H9 (cell line): ENCODE measurements at regions not wholly inside any gene's neighbourhood (a gene's known extent, or its start where the extent isn't known, plus 50 kb on each side); places are given as distances from the start of the nearest gene placed in this dataset.
"Not testable (repeated sequence)": the region's sequence is repeated elsewhere in the genome, so short reads cannot be mapped to it uniquely, and the experiment has no call there.

Experiments
- DNase-seq: peaks from one replicate; pipeline ENCODE4 v3.0.0-alpha.2; 2017
- H2AFZ ChIP-seq: one replicate; pipeline ENCODE4 v1.6.1; 2013; ENCODE audit warnings: mild to moderate bottlenecking, low read length, control low read depth, moderate library complexity
- H2AK5ac ChIP-seq: 2 replicates; pipeline ENCODE4 v1.6.1; 2013; ENCODE audit warnings: low read length, control low read depth, mixed read lengths; ENCODE audit not compliant: insufficient read length
- H2BK120ac ChIP-seq: one replicate; pipeline ENCODE4 v1.6.1; 2013; ENCODE audit warnings: low read depth, mild to moderate bottlenecking, low read length, control low read depth, inconsistent platforms; ENCODE audit not compliant: poor library complexity, severe bottlenecking
- H2BK12ac ChIP-seq: 2 replicates; pipeline ENCODE4 v1.6.1; 2013; ENCODE audit warnings: low read length, control low read depth, mixed read lengths, low read depth; ENCODE audit not compliant: insufficient read length
- H2BK15ac ChIP-seq: 2 replicates; pipeline ENCODE4 v1.6.1; 2013; ENCODE audit warnings: low read depth, low read length, control low read depth
- H2BK20ac ChIP-seq: one replicate; pipeline ENCODE4 v1.6.1; 2013; ENCODE audit warnings: low read depth, mild to moderate bottlenecking, low read length, control low read depth, inconsistent platforms; ENCODE audit not compliant: poor library complexity, severe bottlenecking
- H2BK5ac ChIP-seq: 2 replicates; pipeline ENCODE4 v1.6.1; 2013; ENCODE audit warnings: low read length, control low read depth, mixed read lengths; ENCODE audit not compliant: insufficient read length
- H3K14ac ChIP-seq: 2 replicates; pipeline ENCODE4 v1.6.1; 2013; ENCODE audit warnings: low read length, control low read depth; ENCODE audit not compliant: insufficient read depth
- H3K18ac ChIP-seq: 2 replicates; pipeline ENCODE4 v1.6.1; 2013; ENCODE audit warnings: low read depth, mild to moderate bottlenecking, mixed read lengths, low read length, control low read depth; ENCODE audit not compliant: insufficient read length
- H3K23ac ChIP-seq: 2 replicates; pipeline ENCODE4 v1.6.1; 2013; ENCODE audit warnings: low read length, control low read depth, mixed read lengths, low read depth; ENCODE audit not compliant: insufficient read length
- H3K23me2 ChIP-seq: 2 replicates; pipeline ENCODE4 v1.6.1; 2013; ENCODE audit warnings: low read depth, mild to moderate bottlenecking, mixed read lengths, low read length, control low read depth; ENCODE audit not compliant: insufficient read length, poor library complexity, severe bottlenecking
- H3K27ac ChIP-seq: 2 replicates; pipeline ENCODE4 v1.5.1; 2013; ENCODE audit warnings: low read length, control low read depth, mixed read lengths, low read depth; ENCODE audit not compliant: insufficient read length
- H3K27me3 ChIP-seq: 2 replicates; pipeline ENCODE4 v1.6.1; 2013; ENCODE audit warnings: low read length, control low read depth, inconsistent platforms; ENCODE audit not compliant: insufficient read depth
- H3K4ac ChIP-seq: 2 replicates; pipeline ENCODE4 v1.6.1; 2013; ENCODE audit warnings: low read depth, mild to moderate bottlenecking, control low read depth, inconsistent platforms, low read length, moderate library complexity
- H3K4me1 ChIP-seq: 2 replicates; pipeline ENCODE4 v1.6.1; 2013; ENCODE audit warnings: low read length, control low read depth, inconsistent platforms; ENCODE audit not compliant: insufficient read depth
- H3K4me2 ChIP-seq: 2 replicates; pipeline ENCODE4 v1.6.1; 2013; ENCODE audit warnings: low read length, control low read depth, mixed read lengths; ENCODE audit not compliant: insufficient read length, insufficient read depth
- H3K56ac ChIP-seq: 2 replicates; pipeline ENCODE4 v1.6.1; 2013; ENCODE audit warnings: low read depth, mild to moderate bottlenecking, mixed read lengths, low read length, control low read depth; ENCODE audit not compliant: insufficient read length
- H3K79me1 ChIP-seq: 2 replicates; pipeline ENCODE4 v1.6.1; 2013; ENCODE audit warnings: low read depth, mild to moderate bottlenecking, moderate library complexity, low read length, control low read depth, inconsistent platforms; ENCODE audit not compliant: insufficient read depth, poor library complexity, severe bottlenecking
- H3K79me2 ChIP-seq: 2 replicates; pipeline ENCODE4 v1.6.1; 2013; ENCODE audit warnings: low read length, control low read depth, inconsistent platforms; ENCODE audit not compliant: insufficient read depth
- H3K9ac ChIP-seq: 2 replicates; pipeline ENCODE4 v1.6.1; 2013; ENCODE audit warnings: low read length, control low read depth, mixed read lengths; ENCODE audit not compliant: insufficient read length; ENCODE audit errors: extremely low read depth
- H3K9me3 ChIP-seq: one replicate; pipeline ENCODE4 v1.6.1; 2013; ENCODE audit warnings: low read depth, low read length, inconsistent platforms; ENCODE audit not compliant: control insufficient read depth
- H3T11ph ChIP-seq: one replicate; pipeline ENCODE4 v1.6.1; 2013; ENCODE audit warnings: mild to moderate bottlenecking, low read length, control low read depth, inconsistent platforms
- H4K20me1 ChIP-seq: one replicate; pipeline ENCODE4 v1.6.1; 2013; ENCODE audit not compliant: control insufficient read depth, insufficient read length, insufficient read depth
- H4K5ac ChIP-seq: 2 replicates; pipeline ENCODE4 v1.6.1; 2013; ENCODE audit warnings: low read depth, mild to moderate bottlenecking, mixed read lengths, low read length, control low read depth; ENCODE audit not compliant: insufficient read length
- H4K8ac ChIP-seq: replicated peaks from 2 replicates; pipeline ENCODE4 v1.6.1; 2013; ENCODE audit warnings: low read length, control low read depth, mixed read lengths, low read depth; ENCODE audit not compliant: insufficient read length
- H4K91ac ChIP-seq: 2 replicates; pipeline ENCODE4 v1.6.1; 2013; ENCODE audit warnings: low read depth, mild to moderate bottlenecking, moderate library complexity, mixed read lengths, low read length, control low read depth; ENCODE audit not compliant: insufficient read length
- H3K27ac Mint-ChIP-seq, 3 experiments: 2 replicates in 2 of 3; 3 replicates in 1 of 3; pipeline ENCODE4 v1.8.0; 2020 to 2021; ENCODE audit warnings: mixed read lengths in 3 of 3, mild to moderate bottlenecking in 1 of 3, moderate library complexity in 1 of 3
- H3K27me3 Mint-ChIP-seq: 2 replicates; pipeline ENCODE4 v1.8.0; 2021; ENCODE audit warnings: low read depth, mild to moderate bottlenecking, moderate library complexity, mixed read lengths
- H3K36me3 Mint-ChIP-seq, 3 experiments: 2 replicates in 2 of 3; 3 replicates in 1 of 3; pipeline ENCODE4 v1.8.0; 2020 to 2021; ENCODE audit warnings: low read depth in 3 of 3, mixed read lengths in 3 of 3; ENCODE audit not compliant: insufficient read depth in 1 of 3
- H3K4me1 Mint-ChIP-seq, 2 experiments: 2 replicates each; pipeline ENCODE4 v1.8.0; 2020; ENCODE audit warnings: mixed read lengths in 2 of 2
- H3K4me3 Mint-ChIP-seq, 2 experiments: 2 replicates in 1 of 2; 3 replicates in 1 of 2; pipeline ENCODE4 v1.8.0; 2020 to 2021; ENCODE audit warnings: mild to moderate bottlenecking in 2 of 2, mixed read lengths in 2 of 2, moderate library complexity in 1 of 2
- H3K9me3 Mint-ChIP-seq, 2 experiments: 2 replicates in 1 of 2; 3 replicates in 1 of 2; pipeline ENCODE4 v1.8.0; 2020; ENCODE audit warnings: mild to moderate bottlenecking in 2 of 2, mixed read lengths in 2 of 2, moderate library complexity in 1 of 2
- WGBS: extraction: QIAGEN DNeasy Blood & Tissue Kit; methylation state at CpG from one replicate; pipeline ENCODE4 v1.1.7; 2013; ENCODE audit warnings: missing lambda C conversion rate, low lambda C conversion rate, mixed read lengths; ENCODE audit not compliant: insufficient read length; ENCODE audit errors: extremely low coverage; 5-methylcytosine and 5-hydroxymethylcytosine counted together

DNA sequence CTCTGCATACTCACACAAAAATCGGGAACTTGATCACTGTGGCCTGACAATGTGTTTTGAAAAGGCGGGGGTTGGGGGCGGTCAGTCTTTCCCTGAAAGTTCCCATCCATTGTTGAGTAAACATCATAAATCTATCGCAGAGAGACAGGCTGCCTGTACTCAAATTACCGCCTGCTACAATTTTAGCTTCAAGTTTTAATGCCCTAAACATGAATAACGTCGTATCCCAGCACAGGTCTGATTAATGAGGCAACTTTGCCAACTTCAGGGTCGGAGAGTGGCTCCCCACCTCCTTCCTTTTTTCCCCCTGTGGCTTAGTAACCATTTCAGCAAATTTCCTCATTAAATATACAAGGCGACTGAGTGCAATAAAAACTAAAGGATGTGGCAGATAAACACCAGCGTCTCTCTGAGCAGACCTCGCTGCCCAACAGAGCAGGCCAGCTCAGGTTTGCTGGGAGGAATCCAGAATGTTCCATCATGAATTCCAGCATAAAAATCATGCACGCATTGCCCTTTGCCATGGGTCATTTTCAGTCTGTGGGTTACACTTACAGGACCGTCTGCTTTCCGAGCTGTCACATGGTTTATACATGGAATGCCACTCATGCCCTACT is 213.5 kb upstream of the PLGLB2 start:
- no CpG with 5 or more reads among the region's 14 CpGs for WGBS
- H4K5ac ChIP-seq, H3K27ac Mint-ChIP-seq: not testable (repeated sequence)

GRCh38 chr2:87536427-87536826 is 211.5 kb upstream of the PLGLB2 start:
- not testable (repeated sequence) for H3K79me2 ChIP-seq, H3K79me1 ChIP-seq, H3K14ac ChIP-seq, H2AFZ ChIP-seq, H3K9me3 Mint-ChIP-seq, H3K27me3 ChIP-seq, H3K4me3 Mint-ChIP-seq, H4K5ac ChIP-seq, H3K23me2 ChIP-seq, H2BK20ac ChIP-seq, H4K91ac ChIP-seq, H3K9ac ChIP-seq, H4K8ac ChIP-seq, H2AK5ac ChIP-seq, H3K18ac ChIP-seq, H3K56ac ChIP-seq, H3K4me2 ChIP-seq, H3K4ac ChIP-seq, H3K27ac ChIP-seq, H3T11ph ChIP-seq, H3K4me1 ChIP-seq, H3K23ac ChIP-seq, H3K27me3 Mint-ChIP-seq, H2BK120ac ChIP-seq, H2BK12ac ChIP-seq, H3K36me3 Mint-ChIP-seq, H2BK5ac ChIP-seq, H4K20me1 ChIP-seq, H2BK15ac ChIP-seq, H3K9me3 ChIP-seq, H3K27ac Mint-ChIP-seq
- peak; percentile 37 for DNase-seq
- no CpG with 5 or more reads among the region's 5 CpGs for WGBS
- H3K4me1 Mint-ChIP-seq: peaks cover 10 to 15% of the 10 kb centered on the region in 2 experiments

More for the DNA sequence above, 213.5 kb upstream of the PLGLB2 start:
- not testable (repeated sequence) for H2AFZ ChIP-seq, H2AK5ac ChIP-seq, H2BK20ac ChIP-seq, DNase-seq, H4K20me1 ChIP-seq, H3K27ac ChIP-seq, H2BK5ac ChIP-seq, H3K27me3 ChIP-seq, H4K8ac ChIP-seq, H3K79me2 ChIP-seq, H4K91ac ChIP-seq, H2BK12ac ChIP-seq, H3K56ac ChIP-seq, H3K4me1 ChIP-seq, H3K18ac ChIP-seq, H3K14ac ChIP-seq, H3K9me3 Mint-ChIP-seq, H2BK120ac ChIP-seq, H3K9ac ChIP-seq, H3K4ac ChIP-seq, H3K79me1 ChIP-seq, H3T11ph ChIP-seq, H3K23me2 ChIP-seq, H3K4me3 Mint-ChIP-seq, H2BK15ac ChIP-seq, H3K27me3 Mint-ChIP-seq, H3K9me3 ChIP-seq, H3K36me3 Mint-ChIP-seq, H3K4me2 ChIP-seq, H3K23ac ChIP-seq
- peaks cover 16 to 23% of the 10 kb centered on the region in 2 experiments for H3K4me1 Mint-ChIP-seq
